Kidney epithelial cell (primary cell): ENCODE measurements at regions not wholly inside any gene's neighbourhood (a gene's known extent, or its start where the extent isn't known, plus 50 kb on each side); places are given as distances from the start of the nearest gene placed in this dataset.

Source experiments
- DNase-seq: peaks from one replicate; pipeline ENCODE4 v3.0.0-alpha.2; 2010; ENCODE audit warnings: low read depth
- H3K27me3 ChIP-seq: 2 replicates; pipeline ENCODE4 v1.6.0; 2011; ENCODE audit warnings: low read length; ENCODE audit not compliant: control insufficient read depth, insufficient read depth
- H3K36me3 ChIP-seq: 2 replicates; pipeline ENCODE4 v1.5.1; 2011; ENCODE audit warnings: low read length; ENCODE audit not compliant: control insufficient read depth, insufficient read depth
- H3K4me3 ChIP-seq: 2 replicates; pipeline ENCODE4 v1.5.1; 2011; ENCODE audit warnings: low read depth, mild to moderate bottlenecking, control low read depth, low read length
- CTCF ChIP-seq: IDR thresholded peaks from 2 replicates; pipeline ENCODE4 v1.5.1; 2011; ENCODE audit warnings: mild to moderate bottlenecking, moderate library complexity, low read length, control low read depth, inconsistent platforms; ENCODE audit not compliant: insufficient read depth, poor library complexity, severe bottlenecking

- Histone ChIP-seq H3K27me3 (no peaks in the 10 kb centered on the region), H3K36me3 (no peaks in the 10 kb centered on the region), H3K4me3 (no peak overlapping the region)
- TF ChIP-seq CTCF, result no peak
- DNase-seq, result no peak
Measured at GRCh38 chr1:11421443-11421842, 57.5 kb upstream of the DISP3 start.

GRCh38 chr1:11422686-11423085 is 56.3 kb upstream of the DISP3 start:
- DNase-seq, result no peak
- H3K27me3 ChIP-seq, result peaks cover 2% of the 10 kb centered on the region
- TF ChIP-seq CTCF, result no peak
- H3K36me3 ChIP-seq, result no peaks in the 10 kb centered on the region
- H3K4me3 ChIP-seq, result no peak overlapping the region

GRCh38 chr1:11426617-11427016 is 52.3 kb upstream of the DISP3 start:
- H3K4me3 ChIP-seq, result no peak overlapping the region
- H3K36me3 ChIP-seq, result no peaks in the 10 kb centered on the region
- TF ChIP-seq CTCF, result no peak
- H3K27me3 ChIP-seq, result peaks cover 5% of the 10 kb centered on the region
- no peak for DNase-seq

- no peak for TF ChIP-seq CTCF
- Histone ChIP-seq H3K4me3 (no peak overlapping the region), H3K36me3 (no peaks in the 10 kb centered on the region), H3K27me3 (peaks cover 5% of the 10 kb centered on the region)
- DNase-seq, result no peak
Measured at GRCh38 chr1:11428789-11429188, 50.2 kb upstream of the DISP3 start.
